EL (cell line): ENCODE measurements at regions not wholly inside any gene's neighbourhood (a gene's known extent, or its start where the extent isn't known, plus 50 kb on each side); places are given as distances from the start of the nearest gene placed in this dataset.
A peak's percentile ranks its signal among the peaks of the same experiment; 100 is the strongest.

ENCODE experiments used
- DNase-seq: peaks from one replicate; pipeline ENCODE4 v3.0.0-alpha.2; 2016

DNA sequence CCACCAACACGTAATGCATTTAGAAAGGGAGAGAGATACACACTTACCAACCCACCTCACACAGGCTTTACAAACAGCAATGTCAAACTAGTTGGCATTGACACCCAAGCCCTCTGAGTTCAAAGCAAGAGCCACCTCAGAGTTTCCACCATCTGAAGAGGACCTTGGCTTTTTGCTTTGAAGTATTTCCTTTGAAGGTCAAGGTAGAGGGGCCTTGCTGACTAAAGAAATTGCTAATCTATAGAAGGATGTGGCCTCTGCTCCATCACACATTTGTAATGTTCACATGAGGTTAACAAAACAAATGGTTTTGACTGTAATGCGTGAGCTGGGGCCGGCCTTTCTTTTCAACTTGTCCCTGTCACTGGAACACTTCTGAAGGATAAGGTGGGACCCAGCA, 117.7 kb downstream of the POLR2M start:
- DNase-seq = no peak

DNA sequence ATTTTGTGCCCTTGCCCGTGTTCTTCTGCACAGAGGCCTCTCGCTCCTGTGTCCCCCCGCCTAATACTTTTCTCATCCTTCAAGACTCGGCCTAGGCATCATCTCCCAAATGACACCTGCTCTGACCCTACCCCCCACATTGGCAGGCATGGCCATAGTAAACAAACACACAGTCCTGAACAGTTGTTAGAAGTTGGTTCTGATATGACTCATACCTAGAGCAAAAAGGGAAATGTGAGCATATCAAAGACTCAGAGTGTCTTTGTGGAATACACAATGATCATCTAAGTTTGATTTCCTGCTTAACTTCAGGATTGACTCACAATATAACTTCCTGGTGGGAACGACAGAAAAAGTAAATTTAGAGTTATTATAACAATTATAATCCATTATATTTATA, 120.5 kb downstream of the POLR2M start:
- DNase-seq = peak; percentile 9

DNA sequence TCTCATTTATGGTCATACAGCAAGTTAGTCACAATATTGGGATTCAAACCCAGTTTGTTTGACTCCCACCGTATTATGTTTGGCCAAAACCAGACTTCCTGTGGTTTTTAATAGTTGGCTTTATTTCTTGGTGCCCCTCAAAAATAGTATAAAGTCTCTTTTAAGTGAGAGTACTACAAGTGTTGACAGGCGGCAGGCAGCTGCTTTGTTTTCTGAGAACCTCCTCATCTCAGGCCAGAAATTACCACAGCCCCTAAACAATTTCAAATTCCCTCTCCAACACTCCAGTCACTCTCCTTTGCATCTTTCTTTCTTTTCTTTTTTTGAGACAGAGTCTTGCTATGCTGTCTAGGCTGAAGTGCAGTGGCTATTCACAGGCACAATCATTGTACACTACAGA, 121.5 kb downstream of the POLR2M start:
- DNase-seq = no peak

GRCh38 chr15:57832183-57832582, 125.7 kb downstream of the POLR2M start:
- no peak for DNase-seq

DNA sequence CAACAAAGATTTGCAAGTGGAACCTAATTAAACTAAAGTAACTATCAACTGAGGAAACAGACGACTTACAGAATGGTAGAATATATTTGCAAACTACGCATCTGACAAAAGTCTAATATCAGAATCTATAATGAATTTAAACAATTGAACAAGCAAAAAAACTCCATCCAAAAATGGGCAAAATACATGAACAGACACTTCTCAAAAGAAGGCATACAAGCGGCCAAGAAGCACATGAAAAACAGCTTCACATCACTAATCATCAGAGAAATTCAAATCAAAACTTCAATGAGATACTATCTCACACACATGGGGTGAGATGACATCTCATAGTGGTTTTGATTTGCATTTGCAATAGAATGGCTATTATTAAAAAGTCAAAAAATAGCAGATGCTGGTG, 128.6 kb downstream of the POLR2M start:
- no peak for DNase-seq

- DNase-seq = no peak
Observed at GRCh38 chr15:57849317-57849716, 142.8 kb downstream of the POLR2M start.

DNA sequence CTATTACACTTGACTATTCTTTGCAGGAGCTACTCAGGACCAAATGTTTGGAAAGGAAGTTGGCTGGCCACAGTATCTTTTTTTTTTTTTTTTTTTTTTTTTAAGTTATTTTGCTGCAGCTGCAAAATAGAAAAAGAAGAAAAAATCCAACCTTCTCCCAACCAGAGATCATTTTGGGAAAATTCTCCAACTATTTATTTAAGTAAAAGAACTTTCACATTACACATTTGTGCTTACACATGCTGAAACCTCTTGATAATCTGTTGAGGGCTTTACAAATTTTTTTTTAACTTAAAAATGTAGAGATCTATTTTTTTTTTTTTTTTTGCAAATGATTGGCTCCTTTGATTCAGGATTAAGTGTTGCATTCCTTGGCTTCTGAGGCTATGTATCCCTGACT, 148.0 kb downstream of the POLR2M start:
- no peak for DNase-seq

GRCh38 chr15:57857871-57858270, 151.4 kb downstream of the POLR2M start:
- no peak for DNase-seq

DNA sequence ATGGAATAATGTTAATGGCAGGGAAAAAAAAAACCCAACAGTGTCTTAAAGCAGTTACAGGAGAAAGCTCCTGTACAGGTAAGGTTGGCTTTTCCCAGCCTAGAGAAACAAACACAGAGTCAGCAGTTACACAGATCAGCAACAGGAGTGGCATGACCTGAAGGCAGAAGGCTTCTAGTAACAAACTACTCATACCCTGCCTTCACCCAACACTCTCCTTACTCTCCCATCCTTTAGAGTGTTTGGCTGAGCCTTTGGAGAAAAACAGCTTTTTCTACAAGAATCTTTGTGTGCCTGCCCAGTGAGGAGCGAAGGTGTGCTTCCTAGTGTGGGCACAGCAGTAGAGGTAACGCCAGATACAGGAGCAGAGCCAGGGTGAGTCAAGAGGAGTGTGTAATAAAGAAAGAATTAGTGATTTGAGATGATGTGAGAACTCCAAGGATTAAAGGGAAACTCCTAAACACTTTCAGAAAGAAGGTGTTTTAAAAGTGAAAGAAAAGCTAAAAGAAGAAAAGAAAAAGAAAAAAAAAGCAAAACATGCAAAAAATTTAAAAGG, 152.7 kb downstream of the POLR2M start:
- no peak for DNase-seq

DNA sequence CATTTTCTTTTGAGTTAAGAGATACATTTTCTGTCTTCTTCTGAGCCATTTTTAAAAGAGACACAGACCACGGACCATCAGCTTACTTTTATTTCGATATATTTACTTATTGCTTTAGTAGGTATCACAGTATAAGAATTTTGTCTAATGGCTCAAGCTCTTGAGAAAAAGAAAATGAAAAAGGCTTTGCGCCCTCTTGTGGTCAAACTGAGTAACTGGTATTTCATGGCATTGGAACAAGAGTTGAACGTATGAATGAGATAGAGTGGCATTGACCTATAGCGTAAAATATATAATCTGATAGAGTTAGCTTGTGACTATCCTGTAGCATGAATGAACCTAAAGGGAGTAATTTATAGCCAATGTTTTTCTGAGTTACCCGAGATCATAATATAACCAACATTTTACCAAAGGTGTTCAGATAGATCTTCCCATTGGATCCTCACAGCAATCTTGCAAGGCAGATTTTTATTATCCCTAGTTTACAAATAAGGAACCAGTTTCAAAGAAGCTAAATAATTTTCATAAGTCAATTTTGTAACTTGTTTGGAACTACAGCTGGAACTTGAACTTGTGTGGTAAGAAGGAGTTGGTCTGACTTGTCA, 154.6 kb downstream of the POLR2M start:
- peak; percentile 76 for DNase-seq

DNA sequence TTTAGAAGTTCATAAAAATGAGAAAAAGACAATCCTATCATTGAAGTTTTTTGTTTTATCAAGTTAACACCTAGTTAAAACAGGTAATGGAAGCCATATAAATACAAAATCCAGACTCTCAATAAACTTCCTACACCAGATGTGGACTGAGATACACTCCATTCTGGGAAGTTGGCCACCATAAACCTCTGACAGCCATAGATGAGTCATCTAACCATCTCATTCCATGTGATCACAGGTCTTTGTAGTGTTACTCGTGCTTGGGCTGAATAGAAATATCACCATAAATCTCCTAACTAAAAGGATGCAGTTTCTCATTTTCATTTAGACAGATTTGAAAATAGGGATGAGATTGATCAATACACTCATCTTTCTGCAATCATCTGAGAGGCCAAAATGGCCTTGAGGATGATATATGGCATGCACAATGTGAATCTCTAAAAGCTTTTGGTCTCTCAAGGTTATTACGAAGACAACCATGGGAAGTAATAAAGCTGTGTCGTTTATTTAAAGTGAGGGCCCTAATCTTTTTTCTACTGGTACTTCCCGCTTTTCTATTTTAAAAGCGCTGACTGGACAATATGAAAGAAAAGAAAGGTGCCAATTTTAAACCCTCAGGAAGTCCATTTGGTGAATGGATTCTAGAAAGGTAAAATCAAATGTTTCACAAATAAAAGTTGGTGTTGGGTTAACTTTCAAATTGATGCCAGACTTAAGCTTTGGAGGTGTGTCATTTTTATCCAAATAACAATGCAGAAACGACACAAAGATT, 155.5 kb downstream of the POLR2M start:
- peak; percentile 85 for DNase-seq

- DNase-seq = no peak
Observed at GRCh38 chr15:57862761-57863160, 156.2 kb downstream of the POLR2M start.

- no peak for DNase-seq
Observed at GRCh38 chr15:57865294-57865693, 158.8 kb downstream of the POLR2M start.

- peak; percentile 66 for DNase-seq
Observed at GRCh38 chr15:57866149-57866736, 159.7 kb downstream of the POLR2M start.

GRCh38 chr15:57867970-57868798, 161.7 kb downstream of the POLR2M start:
- no peak for DNase-seq

DNA sequence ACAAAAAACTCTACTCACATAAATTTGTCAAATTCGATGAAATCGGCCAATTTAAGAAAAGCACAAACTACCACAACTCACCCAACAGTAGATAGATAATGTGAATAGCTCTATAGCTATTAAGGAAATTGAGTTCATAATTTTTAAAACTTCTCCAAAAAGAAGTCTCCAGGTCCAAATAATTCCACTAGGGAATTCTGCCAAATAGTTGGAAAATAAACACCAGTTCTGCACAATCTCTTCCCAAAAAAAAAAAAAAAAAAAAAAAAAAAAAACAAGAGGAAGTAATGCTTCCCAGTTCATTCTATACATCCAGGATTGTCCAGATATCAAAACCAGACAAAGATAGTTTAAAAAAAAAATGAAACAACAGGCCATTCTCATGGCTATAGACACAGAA, 164.2 kb downstream of the POLR2M start:
- no peak for DNase-seq

DNA sequence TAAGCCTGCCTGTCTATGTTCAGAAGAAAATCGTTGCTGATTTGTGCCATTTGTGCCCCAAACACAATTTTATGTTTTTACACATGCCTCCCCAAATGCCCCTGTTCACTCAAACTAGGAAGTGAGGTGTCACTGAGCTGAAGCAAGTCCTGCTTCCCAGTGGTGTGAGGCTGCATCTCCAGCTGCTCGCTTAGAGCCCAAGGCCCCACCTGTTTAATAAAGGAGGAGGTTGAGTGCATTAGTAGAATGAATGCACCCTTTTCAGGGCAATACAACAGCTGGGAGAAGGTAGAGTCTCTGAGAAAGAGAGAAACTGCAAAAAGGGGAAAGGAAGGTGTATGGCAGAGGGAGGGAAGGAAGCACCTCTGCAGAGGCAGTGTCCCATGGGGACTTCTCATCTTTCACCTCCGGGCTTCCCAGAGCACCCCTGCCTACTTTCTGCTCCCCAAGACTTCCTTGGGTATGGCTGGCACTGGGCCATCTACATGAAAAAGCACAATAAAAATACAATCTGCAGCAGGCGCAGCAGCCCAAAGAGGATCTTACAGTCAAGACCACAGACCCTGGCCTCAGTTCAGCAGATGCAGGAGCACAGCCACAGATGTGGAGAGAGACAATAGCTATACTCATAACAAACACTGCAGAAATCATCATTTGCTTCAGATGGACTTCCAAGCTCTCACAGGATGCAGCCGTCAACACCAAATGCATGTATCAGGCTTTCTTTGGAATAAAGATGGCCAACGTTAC, 165.9 kb downstream of the POLR2M start:
- DNase-seq = no peak

- peak; percentile 90 for DNase-seq
Observed at GRCh38 chr15:57873564-57874209, 167.2 kb downstream of the POLR2M start.

DNA sequence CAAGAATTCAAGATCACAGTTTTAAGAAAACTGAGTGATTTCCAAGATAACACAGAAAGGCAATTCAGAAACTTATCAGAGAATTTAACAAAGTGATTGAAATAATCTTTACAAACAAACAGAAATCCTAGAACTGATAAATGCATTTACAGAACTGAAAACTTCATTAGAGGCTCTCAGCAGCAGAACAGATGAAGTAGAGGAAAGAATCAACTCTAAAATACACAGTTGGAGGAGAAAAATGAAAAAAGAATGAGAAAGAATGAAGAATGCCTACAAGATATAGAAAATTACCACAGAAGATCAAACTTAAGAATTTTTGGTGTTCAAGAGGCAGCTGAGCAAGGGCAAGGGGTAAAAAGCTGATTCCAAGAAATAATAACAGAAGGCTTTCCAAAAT, 168.8 kb downstream of the POLR2M start:
- no peak for DNase-seq

DNA sequence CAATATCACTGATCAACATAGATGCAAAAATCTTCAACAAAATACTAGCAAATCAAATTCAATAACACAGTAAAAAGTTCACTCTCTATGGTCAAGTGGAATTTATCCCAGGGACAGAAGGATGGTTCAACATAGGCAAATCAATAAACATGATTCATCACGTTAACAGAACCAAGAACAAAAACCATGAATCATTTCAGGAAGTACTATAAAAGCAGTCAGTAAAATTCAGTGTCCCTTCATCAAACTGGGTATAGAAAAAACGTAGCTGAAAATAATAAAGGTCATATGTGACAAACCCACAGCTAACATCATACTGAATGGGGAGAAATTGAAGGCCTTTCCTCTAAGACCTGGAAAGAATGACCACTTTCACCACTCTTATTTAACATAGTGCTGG, 172.1 kb downstream of the POLR2M start:
- DNase-seq = peak; percentile 57

- peak; percentile 80 for DNase-seq
Observed at GRCh38 chr15:57881361-57881760, 174.8 kb downstream of the POLR2M start.

- no peak for DNase-seq
Observed at GRCh38 chr15:57881972-57882371, 175.5 kb downstream of the POLR2M start.
